Liver (tissue), 8 donors: ENCODE measurements at regions not wholly inside any gene's neighbourhood (a gene's known extent, or its start where the extent isn't known, plus 50 kb on each side); places are given as distances from the start of the nearest gene placed in this dataset.
A peak's percentile ranks its signal among the peaks of the same experiment; 100 is the strongest.

Source experiments
- DNase-seq: peaks from one replicate; pipeline ENCODE4 v3.0.0-alpha.2; 2017; ENCODE audit warnings: low spot score
- H3K27ac ChIP-seq, 2 donors: one replicate each; pipeline ENCODE4 v1.7.0; 2013; ENCODE audit warnings: inconsistent platforms in 2 of 2, low read length in 2 of 2, control low read depth in 1 of 2, low read depth in 1 of 2, mild to moderate bottlenecking in 1 of 2
- H3K27me3 ChIP-seq, 4 donors: one replicate each; pipeline versions ENCODE4 v1.6.1 to v1.7.0; 2013; ENCODE audit warnings: low read length in 3 of 4, inconsistent platforms in 1 of 4, mild to moderate bottlenecking in 1 of 4, moderate library complexity in 1 of 4; ENCODE audit not compliant: control insufficient read depth in 4 of 4, insufficient read depth in 4 of 4
- H3K36me3 ChIP-seq, 4 donors: one replicate each; pipeline versions ENCODE4 v1.6.1 to v1.7.0; 2013; ENCODE audit warnings: low read length in 3 of 4, mild to moderate bottlenecking in 3 of 4, low read depth in 1 of 4, moderate library complexity in 1 of 4; ENCODE audit not compliant: control insufficient read depth in 4 of 4, insufficient read depth in 3 of 4
- H3K4me1 ChIP-seq, 4 donors: one replicate each; pipeline versions ENCODE4 v1.6.1 to v1.7.0; 2013; ENCODE audit warnings: low read length in 3 of 4, mild to moderate bottlenecking in 3 of 4, moderate library complexity in 1 of 4; ENCODE audit not compliant: control insufficient read depth in 4 of 4, insufficient read depth in 4 of 4
- H3K4me3 ChIP-seq, 3 donors: one replicate each; pipeline versions ENCODE4 v1.6.1 to v1.7.0; 2013; ENCODE audit warnings: low read length in 3 of 3, control low read depth in 1 of 3, low read depth in 1 of 3, mild to moderate bottlenecking in 1 of 3
- H3K9ac ChIP-seq, 2 donors: one replicate each; pipeline ENCODE4 v1.7.0; 2013; ENCODE audit warnings: low read length in 2 of 2, mild to moderate bottlenecking in 2 of 2, moderate library complexity in 2 of 2, control low read depth in 1 of 2, low read depth in 1 of 2
- H3K9me3 ChIP-seq, 4 donors: one replicate each; pipeline versions ENCODE4 v1.6.1 to v1.7.0; 2013; ENCODE audit warnings: low read length in 3 of 4; ENCODE audit not compliant: control insufficient read depth in 4 of 4
- EGR1 ChIP-seq, 2 donors: IDR thresholded peaks; 2 replicates each; pipeline ENCODE4 v1.6.1; 2016 to 2018; ENCODE audit warnings: antibody characterized with exemption in 2 of 2, low read depth in 2 of 2
- FOXA1 ChIP-seq: IDR thresholded peaks from 2 replicates; pipeline ENCODE4 v1.6.1; 2016; ENCODE audit warnings: antibody characterized with exemption
- FOXA2 ChIP-seq: IDR thresholded peaks from 2 replicates; pipeline ENCODE4 v1.6.1; 2016; ENCODE audit warnings: antibody characterized with exemption
- GABPA ChIP-seq, 2 donors: IDR thresholded peaks in 1 of 2; conservative IDR thresholded peaks in 1 of 2; 2 replicates each; pipeline ENCODE4 v1.6.1; 2016; ENCODE audit warnings: antibody characterized with exemption in 2 of 2, mild to moderate bottlenecking in 1 of 2, moderate library complexity in 1 of 2
- HNF4A ChIP-seq, 2 donors: conservative IDR thresholded peaks; 2 replicates each; pipeline ENCODE4 v1.6.1; 2016; ENCODE audit warnings: antibody characterized with exemption in 2 of 2, mild to moderate bottlenecking in 2 of 2
- HNF4G ChIP-seq: IDR thresholded peaks from 2 replicates; pipeline ENCODE4 v1.6.1; 2016; ENCODE audit warnings: antibody characterized with exemption
- JUND ChIP-seq, 2 donors: IDR thresholded peaks; 2 replicates each; pipeline ENCODE4 v1.6.1; 2016; ENCODE audit warnings: antibody characterized with exemption in 2 of 2
- NR2F2 ChIP-seq: IDR thresholded peaks from 2 replicates; pipeline ENCODE4 v1.6.1; 2016; ENCODE audit warnings: antibody characterized with exemption
- RAD21 ChIP-seq, 2 donors: IDR thresholded peaks; 2 replicates each; pipeline ENCODE4 v1.6.1; 2016; ENCODE audit warnings: antibody characterized with exemption in 2 of 2, mild to moderate bottlenecking in 2 of 2
- RXRA ChIP-seq, 2 donors: IDR thresholded peaks; 2 replicates each; pipeline ENCODE4 v1.6.1; 2017 to 2018; ENCODE audit warnings: antibody characterized with exemption in 2 of 2, mild to moderate bottlenecking in 1 of 2
- SP1 ChIP-seq: IDR thresholded peaks from 2 replicates; pipeline ENCODE4 v1.6.1; 2018; ENCODE audit warnings: antibody characterized with exemption, mild to moderate bottlenecking
- YY1 ChIP-seq: IDR thresholded peaks from 2 replicates; pipeline ENCODE4 v1.6.1; 2016; ENCODE audit warnings: antibody characterized with exemption, mild to moderate bottlenecking
- WGBS: extraction: QIAGEN DNeasy Blood & Tissue Kit; methylation state at CpG from one replicate; pipeline ENCODE4 v1.1.7; 2013; 5-methylcytosine and 5-hydroxymethylcytosine counted together
- TF ChIP-seq, protein P1 (sequence below): IDR thresholded peaks from 2 replicates; pipeline ENCODE4 v1.6.1; 2016; ENCODE audit warnings: antibody characterized with exemption
- TF ChIP-seq, protein P2 (sequence below): IDR thresholded peaks from 2 replicates; pipeline ENCODE4 v1.6.1; 2016; ENCODE audit warnings: antibody characterized with exemption
- TF ChIP-seq, protein P3 (sequence below): fragments of 150-350 bp; IDR thresholded peaks from 2 replicates; pipeline ENCODE4 v1.5.1; 2017; ENCODE audit warnings: improper control_type of control experiment, low read depth, low read length; ENCODE audit not compliant: missing input control
- TF ChIP-seq, protein P4 (sequence below): IDR thresholded peaks from 2 replicates; pipeline ENCODE4 v1.6.1; 2016; ENCODE audit warnings: antibody characterized with exemption
- TF ChIP-seq, protein P5 (sequence below): IDR thresholded peaks from 2 replicates; pipeline ENCODE4 v1.6.1; 2016; ENCODE audit warnings: antibody characterized with exemption, mild to moderate bottlenecking
- donor health status: healthy.
- donor health status: healthy.
- donor health status: healthy.
- donor health status: healthy.
- donor health status: healthy.

DNA sequence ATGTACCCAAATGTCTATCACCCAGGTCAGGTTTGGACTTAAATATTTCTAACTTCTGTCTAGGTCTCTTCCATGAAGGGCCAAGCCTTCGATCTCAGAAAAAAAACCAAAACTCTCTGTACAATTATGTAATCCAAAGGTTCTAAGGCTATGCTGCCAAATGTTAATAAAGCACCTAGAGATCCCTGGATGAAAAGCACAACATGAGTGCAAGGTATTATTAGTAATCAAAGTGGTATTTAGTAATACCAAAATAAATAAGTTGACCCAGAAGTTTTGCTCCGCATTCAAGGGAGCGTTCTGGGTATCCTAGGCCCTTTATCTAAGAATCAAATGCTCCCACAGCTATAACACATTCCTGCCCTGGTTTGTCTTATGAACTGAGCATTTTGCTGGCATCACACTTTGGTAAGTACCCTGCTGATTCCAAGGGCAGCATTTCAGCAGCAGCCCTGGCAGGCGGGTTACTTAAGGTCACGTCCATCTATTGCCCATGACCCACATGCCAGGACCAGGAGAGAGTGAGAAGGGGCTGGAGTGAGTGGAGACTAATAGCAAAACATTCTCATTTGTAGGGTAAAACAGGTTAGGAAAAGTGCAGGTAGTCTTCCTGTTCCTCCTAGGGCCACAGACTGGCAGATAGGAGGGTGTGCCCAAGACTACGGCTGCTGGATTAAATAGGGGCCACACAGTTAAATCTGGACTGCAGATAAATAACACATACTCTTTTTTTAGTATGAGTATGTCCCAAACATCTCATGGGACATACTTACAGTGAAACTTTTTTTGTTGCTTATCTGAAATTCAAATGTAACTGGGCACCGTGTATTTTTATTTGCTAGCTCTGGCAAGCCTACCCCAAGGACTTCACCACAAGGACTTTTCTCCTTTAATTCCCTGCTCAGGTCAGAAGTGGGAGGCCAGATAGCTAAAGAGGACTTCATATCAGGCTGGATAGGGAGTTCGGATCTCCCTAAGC is 76.0 kb upstream of the SNRK start:
- Histone ChIP-seq H3K27ac (peak overlapping the region; percentile 66 to 71), H3K4me3 (no peak overlapping the region), H3K27me3 (no peaks in the 10 kb centered on the region), H3K36me3 (no peaks in the 10 kb centered on the region), H3K9ac (no peak overlapping the region), H3K4me1 (peaks cover 10 to 67% (median 50%) of the 10 kb centered on the region in 4 donors), H3K9me3 (no peaks in the 10 kb centered on the region)
- WGBS: 41% methylated on average over 8 of the region's 8 CpGs
- no peak for TF ChIP-seq EGR1 (IDR thresholded peaks at IDR 0.05; ENCODE audit: low read depth in 2 of 2)
- no peak for TF ChIP-seq HNF4G
- no peak for TF ChIP-seq GABPA (IDR thresholded peaks at IDR 0.05 in 1 of 2, conservative IDR thresholded peaks at IDR 0.05 in 1 of 2)
- peak in 1 of 2 donors; percentile 27 for TF ChIP-seq HNF4A (conservative IDR thresholded peaks at IDR 0.05)
- TF ChIP-seq, protein P1, sequence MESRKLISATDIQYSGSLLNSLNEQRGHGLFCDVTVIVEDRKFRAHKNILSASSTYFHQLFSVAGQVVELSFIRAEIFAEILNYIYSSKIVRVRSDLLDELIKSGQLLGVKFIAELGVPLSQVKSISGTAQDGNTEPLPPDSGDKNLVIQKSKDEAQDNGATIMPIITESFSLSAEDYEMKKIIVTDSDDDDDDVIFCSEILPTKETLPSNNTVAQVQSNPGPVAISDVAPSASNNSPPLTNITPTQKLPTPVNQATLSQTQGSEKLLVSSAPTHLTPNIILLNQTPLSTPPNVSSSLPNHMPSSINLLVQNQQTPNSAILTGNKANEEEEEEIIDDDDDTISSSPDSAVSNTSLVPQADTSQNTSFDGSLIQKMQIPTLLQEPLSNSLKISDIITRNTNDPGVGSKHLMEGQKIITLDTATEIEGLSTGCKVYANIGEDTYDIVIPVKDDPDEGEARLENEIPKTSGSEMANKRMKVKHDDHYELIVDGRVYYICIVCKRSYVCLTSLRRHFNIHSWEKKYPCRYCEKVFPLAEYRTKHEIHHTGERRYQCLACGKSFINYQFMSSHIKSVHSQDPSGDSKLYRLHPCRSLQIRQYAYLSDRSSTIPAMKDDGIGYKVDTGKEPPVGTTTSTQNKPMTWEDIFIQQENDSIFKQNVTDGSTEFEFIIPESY: no peak
- TF ChIP-seq RXRA (IDR thresholded peaks at IDR 0.05): peak; percentile 58 to 81
- peak in 1 of 2 donors; percentile 18 for TF ChIP-seq RAD21 (IDR thresholded peaks at IDR 0.05)
- TF ChIP-seq SP1: peak; percentile 21
- peak; percentile 1 for DNase-seq

DNA sequence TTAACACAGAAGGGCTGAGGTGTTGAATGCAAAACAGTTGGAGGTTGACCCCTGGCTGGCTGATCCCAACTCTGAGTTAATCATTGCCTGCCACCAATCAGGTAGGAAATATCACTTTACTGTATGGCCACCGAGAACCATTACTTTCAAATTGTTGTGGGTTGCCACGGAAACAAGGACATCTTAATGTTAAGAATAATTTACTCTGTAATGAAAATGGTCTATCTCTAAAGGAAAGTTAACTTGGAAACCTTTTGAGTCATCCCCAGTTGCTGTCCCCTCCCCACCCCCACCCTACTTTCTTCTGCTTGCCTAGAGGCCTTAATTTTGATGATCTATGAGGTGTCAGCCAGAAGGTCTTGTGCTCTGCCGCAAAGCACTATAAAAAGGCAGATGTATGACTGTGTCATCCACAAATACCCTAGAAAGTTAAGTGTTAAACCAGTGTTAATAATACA is 78.7 kb upstream of the SNRK start:
- Histone ChIP-seq H3K36me3 (no peaks in the 10 kb centered on the region), H3K4me1 (peaks cover 8 to 48% (median 35%) of the 10 kb centered on the region in 4 donors), H3K27ac (no peak overlapping the region), H3K9me3 (no peaks in the 10 kb centered on the region), H3K27me3 (no peaks in the 10 kb centered on the region), H3K4me3 (no peak overlapping the region), H3K9ac (no peak overlapping the region)
- TF ChIP-seq RXRA (IDR thresholded peaks at IDR 0.05) (peak in 1 of 2 donors; percentile 21), HNF4A (conservative IDR thresholded peaks at IDR 0.05) (peak; percentile 13 to 22), NR2F2 (no peak)
- peak; percentile 16 for DNase-seq
- WGBS: 53% methylated on average over 3 of the region's 3 CpGs

DNA sequence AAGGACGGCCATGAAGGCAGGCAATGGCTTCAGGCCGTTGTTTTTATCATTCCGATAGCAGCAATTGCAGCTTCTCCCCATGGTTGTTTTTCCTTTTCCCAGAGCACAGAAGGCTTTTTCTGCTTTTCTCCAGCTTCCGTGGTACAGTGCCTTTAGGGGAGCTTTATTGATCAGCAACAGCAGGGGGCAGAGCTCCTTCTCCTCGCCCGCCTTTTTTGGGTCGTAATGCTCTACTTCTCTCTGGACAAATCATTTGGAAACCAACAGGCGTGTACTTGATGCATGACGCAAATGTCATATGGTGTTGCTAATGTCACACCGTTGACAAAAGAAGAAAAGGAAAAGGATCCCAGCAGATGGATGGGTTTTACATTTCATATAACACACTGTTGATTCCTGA is 79.7 kb upstream of the SNRK start:
- WGBS: 92% methylated on average over 10 of the region's 10 CpGs
- Histone ChIP-seq H3K27me3 (no peaks in the 10 kb centered on the region), H3K36me3 (no peaks in the 10 kb centered on the region), H3K9me3 (no peaks in the 10 kb centered on the region), H3K4me3 (no peak overlapping the region), H3K27ac (no peak overlapping the region), H3K9ac (no peak overlapping the region), H3K4me1 (peaks cover 7 to 44% (median 33%) of the 10 kb centered on the region in 4 donors)
- no peak for TF ChIP-seq RAD21 (IDR thresholded peaks at IDR 0.05)
- TF ChIP-seq FOXA2: no peak
- TF ChIP-seq RXRA (IDR thresholded peaks at IDR 0.05): no peak
- TF ChIP-seq EGR1 (IDR thresholded peaks at IDR 0.05; ENCODE audit: low read depth in 2 of 2): no peak
- TF ChIP-seq GABPA (IDR thresholded peaks at IDR 0.05 in 1 of 2, conservative IDR thresholded peaks at IDR 0.05 in 1 of 2): no peak
- TF ChIP-seq, protein P2, sequence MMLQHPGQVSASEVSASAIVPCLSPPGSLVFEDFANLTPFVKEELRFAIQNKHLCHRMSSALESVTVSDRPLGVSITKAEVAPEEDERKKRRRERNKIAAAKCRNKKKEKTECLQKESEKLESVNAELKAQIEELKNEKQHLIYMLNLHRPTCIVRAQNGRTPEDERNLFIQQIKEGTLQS: no peak
- TF ChIP-seq YY1: no peak
- no peak for TF ChIP-seq JUND (IDR thresholded peaks at IDR 0.05)
- TF ChIP-seq, protein P3, sequence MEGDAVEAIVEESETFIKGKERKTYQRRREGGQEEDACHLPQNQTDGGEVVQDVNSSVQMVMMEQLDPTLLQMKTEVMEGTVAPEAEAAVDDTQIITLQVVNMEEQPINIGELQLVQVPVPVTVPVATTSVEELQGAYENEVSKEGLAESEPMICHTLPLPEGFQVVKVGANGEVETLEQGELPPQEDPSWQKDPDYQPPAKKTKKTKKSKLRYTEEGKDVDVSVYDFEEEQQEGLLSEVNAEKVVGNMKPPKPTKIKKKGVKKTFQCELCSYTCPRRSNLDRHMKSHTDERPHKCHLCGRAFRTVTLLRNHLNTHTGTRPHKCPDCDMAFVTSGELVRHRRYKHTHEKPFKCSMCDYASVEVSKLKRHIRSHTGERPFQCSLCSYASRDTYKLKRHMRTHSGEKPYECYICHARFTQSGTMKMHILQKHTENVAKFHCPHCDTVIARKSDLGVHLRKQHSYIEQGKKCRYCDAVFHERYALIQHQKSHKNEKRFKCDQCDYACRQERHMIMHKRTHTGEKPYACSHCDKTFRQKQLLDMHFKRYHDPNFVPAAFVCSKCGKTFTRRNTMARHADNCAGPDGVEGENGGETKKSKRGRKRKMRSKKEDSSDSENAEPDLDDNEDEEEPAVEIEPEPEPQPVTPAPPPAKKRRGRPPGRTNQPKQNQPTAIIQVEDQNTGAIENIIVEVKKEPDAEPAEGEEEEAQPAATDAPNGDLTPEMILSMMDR: no peak
- no peak for TF ChIP-seq FOXA1
- TF ChIP-seq, protein P4, sequence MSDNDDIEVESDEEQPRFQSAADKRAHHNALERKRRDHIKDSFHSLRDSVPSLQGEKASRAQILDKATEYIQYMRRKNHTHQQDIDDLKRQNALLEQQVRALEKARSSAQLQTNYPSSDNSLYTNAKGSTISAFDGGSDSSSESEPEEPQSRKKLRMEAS: no peak
- TF ChIP-seq, protein P5, sequence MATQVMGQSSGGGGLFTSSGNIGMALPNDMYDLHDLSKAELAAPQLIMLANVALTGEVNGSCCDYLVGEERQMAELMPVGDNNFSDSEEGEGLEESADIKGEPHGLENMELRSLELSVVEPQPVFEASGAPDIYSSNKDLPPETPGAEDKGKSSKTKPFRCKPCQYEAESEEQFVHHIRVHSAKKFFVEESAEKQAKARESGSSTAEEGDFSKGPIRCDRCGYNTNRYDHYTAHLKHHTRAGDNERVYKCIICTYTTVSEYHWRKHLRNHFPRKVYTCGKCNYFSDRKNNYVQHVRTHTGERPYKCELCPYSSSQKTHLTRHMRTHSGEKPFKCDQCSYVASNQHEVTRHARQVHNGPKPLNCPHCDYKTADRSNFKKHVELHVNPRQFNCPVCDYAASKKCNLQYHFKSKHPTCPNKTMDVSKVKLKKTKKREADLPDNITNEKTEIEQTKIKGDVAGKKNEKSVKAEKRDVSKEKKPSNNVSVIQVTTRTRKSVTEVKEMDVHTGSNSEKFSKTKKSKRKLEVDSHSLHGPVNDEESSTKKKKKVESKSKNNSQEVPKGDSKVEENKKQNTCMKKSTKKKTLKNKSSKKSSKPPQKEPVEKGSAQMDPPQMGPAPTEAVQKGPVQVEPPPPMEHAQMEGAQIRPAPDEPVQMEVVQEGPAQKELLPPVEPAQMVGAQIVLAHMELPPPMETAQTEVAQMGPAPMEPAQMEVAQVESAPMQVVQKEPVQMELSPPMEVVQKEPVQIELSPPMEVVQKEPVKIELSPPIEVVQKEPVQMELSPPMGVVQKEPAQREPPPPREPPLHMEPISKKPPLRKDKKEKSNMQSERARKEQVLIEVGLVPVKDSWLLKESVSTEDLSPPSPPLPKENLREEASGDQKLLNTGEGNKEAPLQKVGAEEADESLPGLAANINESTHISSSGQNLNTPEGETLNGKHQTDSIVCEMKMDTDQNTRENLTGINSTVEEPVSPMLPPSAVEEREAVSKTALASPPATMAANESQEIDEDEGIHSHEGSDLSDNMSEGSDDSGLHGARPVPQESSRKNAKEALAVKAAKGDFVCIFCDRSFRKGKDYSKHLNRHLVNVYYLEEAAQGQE: no peak
- TF ChIP-seq NR2F2: no peak
- TF ChIP-seq HNF4G: no peak
- no peak for TF ChIP-seq SP1
- peak; percentile 16 for DNase-seq
